Adipose tissue (tissue), 3 donors: ENCODE measurements at regions not wholly inside any gene's neighbourhood (a gene's known extent, or its start where the extent isn't known, plus 50 kb on each side); places are given as distances from the start of the nearest gene placed in this dataset.

ENCODE experiments used
- H3K27ac ChIP-seq: one replicate; pipeline ENCODE4 v1.5.1; 2013; ENCODE audit warnings: low read depth, low read length
- WGBS, 3 donors: extraction: QIAGEN DNeasy Blood & Tissue Kit; methylation state at CpG; one replicate each; pipeline ENCODE4 v1.1.7; 2013; 5-methylcytosine and 5-hydroxymethylcytosine counted together
- donor health status: healthy with polysubstance abuse.
- donor health status: Bipolar disorder and iron deficiency.
- donor health status: healthy.

DNA sequence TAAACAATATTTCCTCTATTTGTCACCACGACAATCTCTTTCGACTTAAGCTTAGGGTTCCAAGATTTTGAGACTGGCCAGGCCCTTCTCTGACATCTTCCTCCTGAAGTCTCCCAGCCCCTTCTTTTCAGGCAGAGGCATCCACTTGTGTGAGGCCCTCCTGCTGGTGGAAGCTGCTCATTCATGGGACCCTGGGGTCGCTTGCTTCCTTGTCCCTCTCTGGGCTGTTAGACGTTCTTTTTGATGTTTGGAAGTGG, 188.2 kb upstream of the APCDD1 start:
- H3K27ac ChIP-seq, result no peak overlapping the region
- WGBS, 3 donors, result 72 to 87% (median 79%) methylated on average over 4 of the region's 4 CpGs

GRCh38 chr18:10269261-10269660, 185.2 kb upstream of the APCDD1 start:
- 32 to 43% (median 42%) methylated on average over 1 of the region's 1 CpG for WGBS, 3 donors
- H3K27ac ChIP-seq, result no peak overlapping the region

DNA sequence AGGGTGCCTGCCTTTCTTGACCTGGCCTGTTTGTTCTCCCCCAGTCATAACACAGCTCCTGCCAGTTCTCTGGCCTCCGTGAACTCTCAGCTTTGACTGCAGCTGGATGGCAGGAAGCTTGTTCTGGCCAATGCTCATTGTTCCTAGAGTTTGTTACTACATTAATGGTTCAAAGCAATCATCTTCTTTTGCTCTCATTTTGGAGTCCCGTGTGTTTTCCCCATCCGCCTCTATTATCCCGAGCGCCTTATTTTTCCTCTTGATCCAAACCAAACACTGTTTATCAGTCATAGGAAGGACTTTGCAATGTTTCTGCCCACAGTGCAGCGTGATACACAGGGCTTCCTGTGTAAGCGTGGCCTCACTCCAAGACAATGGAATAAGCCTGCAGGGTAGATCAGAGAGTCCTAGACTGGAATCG, 184.3 kb upstream of the APCDD1 start:
- WGBS, 3 donors, result 23 to 54% (median 46%) methylated on average over 8 of the region's 8 CpGs
- no peak overlapping the region for H3K27ac ChIP-seq

DNA sequence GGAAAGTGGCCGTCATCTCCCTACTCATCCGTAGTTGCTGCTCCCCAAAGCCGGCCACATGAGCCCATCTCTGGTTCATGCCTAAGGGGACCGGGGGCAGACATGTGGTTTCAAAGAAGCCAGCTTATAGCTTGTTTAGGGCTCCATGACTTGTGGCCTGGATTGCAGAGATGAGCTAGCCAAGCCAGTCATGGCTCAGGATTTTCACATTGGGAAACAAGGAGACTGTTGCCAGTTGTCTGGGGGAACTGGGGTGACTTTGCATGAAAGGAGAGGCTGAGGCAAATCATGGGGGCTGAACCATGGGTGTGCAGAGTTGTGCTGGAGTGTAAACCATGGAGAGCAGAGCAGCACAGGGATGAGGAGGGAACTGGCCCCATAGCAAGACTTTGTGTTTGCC, 183.0 kb upstream of the APCDD1 start:
- 84 to 91% (median 87%) methylated on average over 4 of the region's 4 CpGs for WGBS, 3 donors
- H3K27ac ChIP-seq, result no peak overlapping the region

GRCh38 chr18:10274301-10274700, 180.1 kb upstream of the APCDD1 start:
- no peak overlapping the region for H3K27ac ChIP-seq
- WGBS, 3 donors, result 58 to 87% (median 69%) methylated on average over 5 of the region's 5 CpGs

- 92 to 96% (median 94%) methylated on average over 3 of the region's 3 CpGs for WGBS, 3 donors
Observed at GRCh38 chr18:10275486-10275885, 178.9 kb upstream of the APCDD1 start.

DNA sequence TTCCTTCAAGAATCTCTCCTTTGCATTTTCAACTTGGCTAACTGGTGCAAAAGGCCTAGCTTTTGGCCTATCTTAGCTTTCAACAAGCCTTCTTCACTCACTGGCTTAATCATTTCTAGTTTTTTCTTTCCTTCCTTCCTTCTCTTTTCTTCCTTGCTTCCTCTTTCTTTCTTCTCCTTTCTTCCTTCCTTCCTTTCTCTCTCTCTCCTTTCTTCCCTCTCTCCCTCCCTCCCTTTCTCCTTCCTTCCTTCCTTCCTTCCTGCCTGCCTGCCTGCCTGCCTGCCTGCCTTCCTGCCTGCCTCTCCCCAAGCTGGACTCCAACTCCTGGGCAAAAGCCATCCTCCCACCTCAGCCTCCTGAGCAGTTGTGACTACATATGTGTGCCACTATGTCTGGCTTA, 176.2 kb upstream of the APCDD1 start:
- H3K27ac ChIP-seq, result no peak overlapping the region

More at GRCh38 chr18:10275486-10275885, 178.9 kb upstream of the APCDD1 start:
- no peak overlapping the region for H3K27ac ChIP-seq

- 85 to 93% (median 89%) methylated on average over 4 of the region's 4 CpGs for WGBS, 3 donors
Observed at GRCh38 chr18:10279471-10279870, 175.0 kb upstream of the APCDD1 start.

GRCh38 chr18:10279905-10280644, 174.4 kb upstream of the APCDD1 start:
- 85 to 87% (median 85%) methylated on average over 9 of the region's 9 CpGs for WGBS, 3 donors

More at GRCh38 chr18:10279471-10279870, 175.0 kb upstream of the APCDD1 start:
- H3K27ac ChIP-seq, result no peak overlapping the region

DNA sequence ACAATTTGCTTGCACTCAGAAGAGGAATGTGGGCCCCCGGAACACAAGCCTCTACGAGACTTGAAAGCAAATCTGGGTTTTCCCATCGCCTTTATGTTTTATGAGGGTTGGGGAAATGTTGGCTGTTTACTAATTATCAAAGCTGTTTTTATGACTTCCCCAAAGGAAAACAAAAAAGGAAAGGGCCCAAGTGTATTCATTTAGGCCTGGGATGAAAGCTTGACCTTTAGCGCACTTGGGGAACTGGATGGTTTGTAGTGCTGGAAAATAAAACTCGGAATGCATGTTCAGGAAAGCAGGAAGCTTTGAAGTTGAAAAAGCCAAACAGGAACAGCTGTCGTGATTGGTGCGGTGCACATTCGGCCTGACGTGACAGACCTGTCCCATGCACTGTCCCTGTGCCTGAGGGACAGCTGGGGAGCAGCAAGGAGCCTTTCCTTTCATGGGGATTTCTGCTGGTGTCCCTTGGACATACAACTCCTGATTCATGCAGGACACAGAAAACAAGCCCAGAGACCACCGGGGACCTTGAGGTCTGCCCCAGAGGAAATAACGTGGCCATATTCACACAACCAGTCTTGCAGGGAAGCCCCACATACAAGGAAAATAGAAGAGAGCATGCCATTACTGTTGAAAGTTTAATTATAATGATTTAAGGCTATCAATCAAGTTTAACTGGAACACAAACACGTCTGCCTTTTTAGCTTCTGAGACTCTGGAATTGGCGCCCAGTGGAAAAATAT, 169.7 kb upstream of the APCDD1 start:
- H3K27ac ChIP-seq, result no peak overlapping the region
- WGBS, 3 donors, result 39 to 70% (median 41%) methylated on average over 13 of the region's 13 CpGs

More at GRCh38 chr18:10279905-10280644, 174.4 kb upstream of the APCDD1 start:
- H3K27ac ChIP-seq, result no peak overlapping the region

- 50 to 93% (median 56%) methylated on average over 3 of the region's 3 CpGs for WGBS, 3 donors
- no peak overlapping the region for H3K27ac ChIP-seq
Observed at GRCh38 chr18:10285283-10285640, 169.2 kb upstream of the APCDD1 start.

DNA sequence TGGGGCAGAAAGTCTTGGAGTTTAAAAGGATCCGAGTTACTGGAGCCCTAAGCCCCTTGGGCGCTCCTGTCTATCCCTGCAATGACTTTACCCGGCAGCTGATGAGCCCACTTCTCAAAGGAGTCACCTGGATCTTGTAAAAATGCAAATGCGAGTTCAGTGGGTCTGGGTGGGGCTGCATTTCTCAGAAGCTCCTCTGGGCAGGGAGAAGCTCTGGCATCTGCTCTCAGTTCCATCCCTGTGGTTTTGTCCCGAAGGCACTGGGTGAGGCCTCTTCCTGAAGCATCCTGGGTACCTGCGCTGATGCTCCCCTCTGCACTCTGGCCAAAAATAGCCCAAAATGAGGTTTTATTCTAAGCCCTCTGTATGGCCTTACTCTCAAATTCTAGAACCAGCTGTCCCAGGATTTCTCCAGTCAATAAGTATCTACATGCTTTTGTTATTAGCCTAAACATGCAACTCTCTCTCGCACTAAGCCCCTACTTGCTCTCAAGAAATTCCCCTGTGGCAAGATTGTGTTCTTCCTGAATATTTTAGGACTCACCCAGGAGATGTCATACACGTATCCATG, 167.8 kb upstream of the APCDD1 start:
- 86 to 89% (median 88%) methylated on average over 8 of the region's 8 CpGs for WGBS, 3 donors
- no peak overlapping the region for H3K27ac ChIP-seq

DNA sequence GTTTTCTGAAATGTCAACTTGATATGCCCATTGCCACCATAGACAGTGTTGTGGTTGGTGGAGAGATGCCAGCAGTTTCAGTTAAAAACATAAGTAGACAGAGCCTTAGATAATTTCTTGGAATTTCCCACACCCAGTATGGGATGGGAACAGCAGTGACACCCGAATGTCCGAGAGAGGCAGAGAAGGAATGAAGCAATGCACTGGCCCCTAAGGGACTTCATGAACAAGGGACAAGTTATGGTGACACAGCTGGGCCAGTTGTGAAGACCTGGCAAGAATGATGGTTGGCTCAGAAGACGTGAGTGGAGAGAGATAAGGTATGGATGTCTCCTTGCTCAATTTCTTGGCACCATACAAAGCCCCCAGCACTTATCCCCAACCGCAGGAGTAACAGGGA, 165.2 kb upstream of the APCDD1 start:
- WGBS, 3 donors, result 83 to 87% (median 84%) methylated on average over 4 of the region's 4 CpGs
- no peak overlapping the region for H3K27ac ChIP-seq

- no peak overlapping the region for H3K27ac ChIP-seq
- WGBS, 3 donors, result 54 to 84% (median 57%) methylated on average over 7 of the region's 7 CpGs
Observed at GRCh38 chr18:10289951-10290637, 164.3 kb upstream of the APCDD1 start.

GRCh38 chr18:10290638-10291235, 163.7 kb upstream of the APCDD1 start:
- H3K27ac ChIP-seq, result no peak overlapping the region
- WGBS, 3 donors, result 69 to 91% (median 76%) methylated on average over 11 of the region's 11 CpGs

DNA sequence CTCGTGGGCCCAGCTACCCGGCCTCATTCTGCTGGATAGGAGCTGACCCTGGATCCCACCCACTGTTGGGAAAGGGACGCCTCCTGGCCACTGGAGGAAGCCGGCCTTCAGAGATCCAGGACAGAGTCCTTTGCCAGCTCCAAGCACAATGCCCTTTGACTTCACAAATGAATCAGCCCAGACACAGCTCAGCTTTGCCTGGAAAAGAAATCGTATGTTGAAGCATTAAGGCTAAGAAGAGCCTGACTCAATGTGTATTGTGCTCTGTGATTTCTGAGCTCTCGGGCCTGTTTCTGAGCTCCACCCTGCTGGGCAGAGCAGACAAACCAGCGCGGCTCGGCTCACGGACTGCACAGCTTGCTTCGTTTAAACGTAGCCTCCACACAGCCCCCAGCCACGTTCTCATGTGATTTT, 162.9 kb upstream of the APCDD1 start:
- no peak overlapping the region for H3K27ac ChIP-seq
- WGBS, 3 donors, result 61 to 79% (median 77%) methylated on average over 13 of the region's 13 CpGs

- 90 to 95% (median 92%) methylated on average over 11 of the region's 11 CpGs for WGBS, 3 donors
- H3K27ac ChIP-seq, result no peak overlapping the region
Observed at GRCh38 chr18:10293966-10294365, 160.5 kb upstream of the APCDD1 start.

- WGBS, 3 donors, result 61 to 83% (median 62%) methylated on average over 2 of the region's 2 CpGs
- no peak overlapping the region for H3K27ac ChIP-seq
Observed at GRCh38 chr18:10295751-10296150, 158.7 kb upstream of the APCDD1 start.

- 87 to 91% (median 87%) methylated on average over 12 of the region's 12 CpGs for WGBS, 3 donors
- H3K27ac ChIP-seq, result no peak overlapping the region
Observed at GRCh38 chr18:10296491-10296890, 157.9 kb upstream of the APCDD1 start.
